ENCODE measurements at regions not wholly inside any gene's neighbourhood (a gene's known extent, or its start where the extent isn't known, plus 50 kb on each side); places are given as distances from the start of the nearest gene placed in this dataset.

DNA sequence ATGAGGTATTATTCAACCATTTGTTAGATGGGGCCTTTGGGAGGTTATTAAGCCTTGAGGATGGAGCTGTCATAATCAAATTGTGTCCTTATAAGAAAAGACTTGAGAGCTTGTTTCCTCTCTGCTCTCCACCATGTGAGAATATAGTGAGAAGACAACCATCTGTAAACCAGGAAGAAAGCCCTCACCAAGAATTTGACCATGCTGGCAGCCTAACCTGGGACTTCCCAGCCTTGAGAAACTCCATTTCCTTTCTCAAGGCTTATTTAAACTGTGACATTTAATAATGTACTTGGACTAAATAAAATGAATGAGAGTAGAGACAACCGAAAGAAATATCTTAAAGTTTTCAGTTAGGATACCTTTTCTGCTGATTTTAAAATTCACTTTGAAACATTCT lies 83.7 kb upstream of the GC start:
- no peak overlapping the region for H3K4me3 ChIP-seq
- H3K27ac Mint-ChIP-seq = no peak overlapping the region
- no peaks in the 10 kb centered on the region for H3K4me1 Mint-ChIP-seq
- ATAC-seq (no peak), DNase-seq (ENCODE audit: low spot score) (no peak)
- H3K4me2 ChIP-seq = no peak overlapping the region
- no peak overlapping the region for H2AFZ ChIP-seq
- peaks cover 5% of the 10 kb centered on the region; the same call in 1 of the 2 replicates for H3K9me2 ChIP-seq (ENCODE audit: insufficient read depth)
- no peaks in the 10 kb centered on the region for H3K27me3 ChIP-seq (ENCODE audit: insufficient read depth)
- no peaks in the 10 kb centered on the region for H3K4me1 ChIP-seq (ENCODE audit: insufficient read depth)
- peaks cover 65% of the 10 kb centered on the region for H3K36me3 Mint-ChIP-seq (ENCODE audit: low read depth)
- no peak for TF ChIP-seq POLR2AphosphoS5 (IDR thresholded peaks at IDR 0.05; ENCODE audit: low read depth)
- no peak for TF ChIP-seq ZNF331 (CRISPR knock-in tag; IDR thresholded peaks at IDR 0.05; ENCODE audit: low read depth)
- TF ChIP-seq STAT1 (IDR thresholded peaks at IDR 0.05; ENCODE audit: unreplicated experiment) = no peak
- no peak for TF ChIP-seq REST (IDR thresholded peaks at IDR 0.05; ENCODE audit: unreplicated experiment)
- TF ChIP-seq ZNF462 (CRISPR knock-in tag; IDR thresholded peaks at IDR 0.05) = no peak
- TF ChIP-seq, protein P1, sequence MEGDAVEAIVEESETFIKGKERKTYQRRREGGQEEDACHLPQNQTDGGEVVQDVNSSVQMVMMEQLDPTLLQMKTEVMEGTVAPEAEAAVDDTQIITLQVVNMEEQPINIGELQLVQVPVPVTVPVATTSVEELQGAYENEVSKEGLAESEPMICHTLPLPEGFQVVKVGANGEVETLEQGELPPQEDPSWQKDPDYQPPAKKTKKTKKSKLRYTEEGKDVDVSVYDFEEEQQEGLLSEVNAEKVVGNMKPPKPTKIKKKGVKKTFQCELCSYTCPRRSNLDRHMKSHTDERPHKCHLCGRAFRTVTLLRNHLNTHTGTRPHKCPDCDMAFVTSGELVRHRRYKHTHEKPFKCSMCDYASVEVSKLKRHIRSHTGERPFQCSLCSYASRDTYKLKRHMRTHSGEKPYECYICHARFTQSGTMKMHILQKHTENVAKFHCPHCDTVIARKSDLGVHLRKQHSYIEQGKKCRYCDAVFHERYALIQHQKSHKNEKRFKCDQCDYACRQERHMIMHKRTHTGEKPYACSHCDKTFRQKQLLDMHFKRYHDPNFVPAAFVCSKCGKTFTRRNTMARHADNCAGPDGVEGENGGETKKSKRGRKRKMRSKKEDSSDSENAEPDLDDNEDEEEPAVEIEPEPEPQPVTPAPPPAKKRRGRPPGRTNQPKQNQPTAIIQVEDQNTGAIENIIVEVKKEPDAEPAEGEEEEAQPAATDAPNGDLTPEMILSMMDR (conservative IDR thresholded peaks at IDR 0.05; ENCODE audit: low read depth in 2 of 2) = no peak
- TF ChIP-seq ZNF114 (CRISPR knock-in tag; IDR thresholded peaks at IDR 0.05) = no peak
- TF ChIP-seq EZH2phosphoT487 (IDR thresholded peaks at IDR 0.05; ENCODE audit: unreplicated experiment) = no peak
- H3F3A ChIP-seq (replicated peaks; ENCODE audit: low read depth) = no peaks in the 10 kb centered on the region
- no peak overlapping the region for H3K4me3 Mint-ChIP-seq
- H3K79me2 ChIP-seq (replicated peaks; ENCODE audit: insufficient read depth) = no peaks in the 10 kb centered on the region
- no peak overlapping the region for H3K27ac ChIP-seq (ENCODE audit: low read depth)
- peaks cover 16% of the 10 kb centered on the region; the same call in 1 of the 2 replicates for H3K36me3 ChIP-seq (ENCODE audit: insufficient read depth)
- H3K9me3 Mint-ChIP-seq = peaks cover 61% of the 10 kb centered on the region
- no peaks in the 10 kb centered on the region for H4K20me1 ChIP-seq (replicated peaks; ENCODE audit: insufficient read depth)
- H3K27me3 Mint-ChIP-seq (ENCODE audit: insufficient read depth, low read depth, poor library complexity) = no peaks in the 10 kb centered on the region

All from GM23338 (cell line).